PFSK-1 (cell line): ENCODE measurements at regions not wholly inside any gene's neighbourhood (a gene's known extent, or its start where the extent isn't known, plus 50 kb on each side); places are given as distances from the start of the nearest gene placed in this dataset.

Experiments
- POLR2AphosphoS5 ChIP-seq: IDR thresholded peaks from 2 replicates; pipeline ENCODE4 v1.6.1; 2012; ENCODE audit warnings: low read depth, mild to moderate bottlenecking, control low read depth, low read length, moderate library complexity
- TAF1 ChIP-seq: IDR thresholded peaks from 2 replicates; pipeline ENCODE4 v1.6.1; 2012; ENCODE audit warnings: low read length, control low read depth, borderline replicate concordance; ENCODE audit not compliant: insufficient read depth

DNA sequence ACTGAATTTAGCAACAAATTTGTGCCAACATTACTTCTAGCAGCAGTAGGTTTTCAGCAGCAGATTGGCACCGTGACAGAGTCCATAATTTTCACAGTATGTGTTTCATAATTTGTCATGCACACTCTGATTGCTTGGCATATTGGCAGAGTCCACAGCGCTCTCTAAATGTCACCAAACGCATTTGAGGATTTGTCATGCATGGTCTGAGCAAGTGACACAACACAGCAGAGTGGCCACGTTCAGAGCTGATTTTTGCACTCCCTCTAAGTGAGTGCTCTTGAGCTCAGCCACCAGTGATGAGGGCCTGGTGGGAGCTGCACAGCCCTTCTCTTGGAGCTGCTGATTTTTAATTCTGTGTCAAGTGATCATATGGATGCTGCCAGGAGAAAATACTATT, 1270.8 kb downstream of the ROBO1 start:
- no peak for TF ChIP-seq POLR2AphosphoS5
- no peak for TF ChIP-seq TAF1
